Right atrium auricular region (tissue), 2 donors: ENCODE measurements at regions not wholly inside any gene's neighbourhood (a gene's known extent, or its start where the extent isn't known, plus 50 kb on each side); places are given as distances from the start of the nearest gene placed in this dataset.

ENCODE experiments used
- DNase-seq: peaks from one replicate; pipeline ENCODE4 v3.0.0-alpha.2; 2019; ENCODE audit warnings: low spot score
- H3K27ac ChIP-seq, 2 donors: fragments of 200-600 bp; sonication (generic); 1 replicate in 1 of 2; 2 replicates in 1 of 2; pipeline ENCODE4 v1.5.1; 2016 to 2019
- H3K27me3 ChIP-seq, 2 donors: fragments of 200-600 bp; sonication (generic); one replicate each; pipeline versions ENCODE4 v1.5.1 to v1.6.0; 2017 to 2019
- H3K36me3 ChIP-seq: fragments of 200-600 bp; sonication (generic); one replicate; pipeline ENCODE4 v1.5.1; 2016
- H3K4me1 ChIP-seq, 2 donors: fragments of 200-600 bp; sonication (generic); one replicate each; pipeline versions ENCODE4 v1.5.1 to v1.6.0; 2017 to 2019
- H3K4me3 ChIP-seq, 2 donors: fragments of 200-600 bp; sonication (generic); 1 replicate in 1 of 2; 2 replicates in 1 of 2; pipeline ENCODE4 v1.5.1; 2017 to 2019; ENCODE audit warnings: mild to moderate bottlenecking in 1 of 2, moderate library complexity in 1 of 2
- H3K9me3 ChIP-seq, 2 donors: fragments of 200-600 bp; sonication (generic); one replicate each; pipeline ENCODE4 v1.5.1; 2019
- CTCF ChIP-seq, 2 donors: fragments of 200-600 bp; sonication (generic); IDR thresholded peaks; one replicate each; pipeline ENCODE4 v1.5.1; 2019; ENCODE audit warnings: antibody characterized with exemption in 2 of 2

DNA sequence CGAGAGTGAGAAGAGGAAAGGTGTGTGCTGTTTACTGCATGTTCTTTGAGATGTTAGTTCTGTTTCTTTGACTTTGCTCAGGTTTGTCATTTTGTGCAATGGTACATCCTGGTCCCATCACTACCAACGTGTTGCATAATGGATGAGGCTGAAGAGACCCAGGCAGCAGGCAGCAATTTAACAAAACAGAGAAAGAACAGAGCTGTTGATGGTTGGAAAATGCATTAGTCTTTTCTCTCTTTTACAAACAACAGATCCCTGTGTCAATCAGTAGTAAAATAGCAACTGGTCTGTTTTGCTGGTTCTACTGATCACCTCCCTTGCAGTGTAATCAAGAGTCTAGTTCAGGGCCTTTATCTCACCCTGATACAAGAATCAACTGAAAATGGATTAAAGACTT, 64.8 kb upstream of the LIMCH1 start:
- no peak for TF ChIP-seq CTCF (IDR thresholded peaks at IDR 0.05)
- H3K36me3 ChIP-seq: no peaks in the 10 kb centered on the region
- H3K27ac ChIP-seq: no peak overlapping the region
- no peak overlapping the region for H3K4me3 ChIP-seq
- peaks cover 0 to 10% of the 10 kb centered on the region in 2 donors for H3K4me1 ChIP-seq
- H3K9me3 ChIP-seq: no peaks in the 10 kb centered on the region
- no peaks in the 10 kb centered on the region for H3K27me3 ChIP-seq
- DNase-seq: no peak

GRCh38 chr4:41475402-41475801, 62.6 kb upstream of the LIMCH1 start:
- no peaks in the 10 kb centered on the region for H3K9me3 ChIP-seq
- H3K27me3 ChIP-seq: no peaks in the 10 kb centered on the region
- no peak overlapping the region for H3K4me3 ChIP-seq
- peaks cover 0 to 10% of the 10 kb centered on the region in 2 donors for H3K4me1 ChIP-seq
- no peaks in the 10 kb centered on the region for H3K36me3 ChIP-seq
- TF ChIP-seq CTCF (IDR thresholded peaks at IDR 0.05): no peak
- H3K27ac ChIP-seq: no peak overlapping the region
- DNase-seq: no peak

- TF ChIP-seq CTCF (IDR thresholded peaks at IDR 0.05): no peak
- H3K4me3 ChIP-seq: no peak overlapping the region
- no peaks in the 10 kb centered on the region for H3K9me3 ChIP-seq
- no peaks in the 10 kb centered on the region for H3K27me3 ChIP-seq
- no peak for DNase-seq
- H3K36me3 ChIP-seq: no peaks in the 10 kb centered on the region
- peaks cover 0 to 10% of the 10 kb centered on the region in 2 donors for H3K4me1 ChIP-seq
- H3K27ac ChIP-seq: no peak overlapping the region
These were observed 61.6 kb upstream of the LIMCH1 start for GRCh38 chr4:41476310-41476885.

GRCh38 chr4:41477181-41477905, 60.6 kb upstream of the LIMCH1 start:
- no peaks in the 10 kb centered on the region for H3K27me3 ChIP-seq
- H3K9me3 ChIP-seq: no peaks in the 10 kb centered on the region
- peaks cover 0 to 10% of the 10 kb centered on the region in 2 donors for H3K4me1 ChIP-seq
- H3K4me3 ChIP-seq: no peak overlapping the region
- no peak for TF ChIP-seq CTCF (IDR thresholded peaks at IDR 0.05)
- H3K27ac ChIP-seq: no peak overlapping the region
- H3K36me3 ChIP-seq: no peaks in the 10 kb centered on the region
- no peak for DNase-seq

DNA sequence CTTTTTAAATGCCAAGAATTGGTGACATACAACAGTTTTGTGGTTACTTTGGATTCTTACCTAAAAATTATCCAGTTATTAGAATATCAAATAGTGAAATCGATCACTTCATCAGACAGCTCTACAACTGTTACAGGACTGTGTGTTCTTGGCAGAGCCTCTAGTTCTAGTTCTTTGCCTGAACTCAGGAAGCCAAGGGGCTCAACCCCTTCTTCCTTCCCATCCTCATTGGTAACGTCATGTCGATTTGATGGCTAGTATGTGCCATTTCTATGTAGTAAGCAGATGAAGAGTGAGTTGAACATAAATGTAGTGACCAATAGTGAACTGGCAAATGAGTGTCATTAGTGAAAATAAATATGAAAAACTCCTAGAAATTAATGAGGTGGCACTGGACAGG, 59.4 kb upstream of the LIMCH1 start:
- no peak overlapping the region for H3K4me3 ChIP-seq
- DNase-seq: no peak
- H3K36me3 ChIP-seq: no peaks in the 10 kb centered on the region
- H3K27ac ChIP-seq: no peak overlapping the region
- no peak for TF ChIP-seq CTCF (IDR thresholded peaks at IDR 0.05)
- H3K4me1 ChIP-seq: peaks cover 0 to 10% of the 10 kb centered on the region in 2 donors
- H3K27me3 ChIP-seq: no peaks in the 10 kb centered on the region
- H3K9me3 ChIP-seq: no peaks in the 10 kb centered on the region
